HG02763 (cell line): ENCODE measurements at regions not wholly inside any gene's neighbourhood (a gene's known extent, or its start where the extent isn't known, plus 50 kb on each side); places are given as distances from the start of the nearest gene placed in this dataset.
"Not testable (repeated sequence)": the region's sequence is repeated elsewhere in the genome, so short reads cannot be mapped to it uniquely, and the experiment has no call there.

Experiments used
- ATAC-seq: cut with Tn5 transposase; IDR thresholded peaks from one replicate; pipeline ENCODE4 v1.9.1; 2021; ENCODE audit warnings: mild to moderate bottlenecking, moderate library complexity; ENCODE audit not compliant: unreplicated experiment

DNA sequence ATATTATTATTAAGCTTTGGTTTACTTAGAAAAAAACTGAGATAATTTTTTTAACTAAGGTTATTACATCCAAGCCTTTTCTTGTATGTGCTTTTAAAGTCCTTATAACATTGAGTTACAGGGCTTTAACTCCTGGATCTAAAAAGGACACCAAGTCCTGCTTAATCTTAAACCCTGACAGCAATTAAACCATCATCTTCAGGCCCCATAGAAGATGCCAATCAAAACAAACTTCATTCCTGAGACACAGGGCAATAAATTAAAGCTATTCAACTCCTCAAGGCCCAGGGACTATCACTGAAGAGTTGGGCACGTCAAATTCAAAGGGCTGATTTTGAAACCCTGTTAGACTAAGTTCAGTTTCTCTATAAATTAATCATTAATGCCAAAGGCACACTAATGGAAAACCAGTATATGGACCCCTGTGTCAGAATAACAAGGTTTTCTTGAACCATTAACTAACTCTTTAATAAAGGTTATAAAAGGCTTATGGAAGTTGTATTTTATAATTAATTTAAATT is 1152.6 kb downstream of the NSUN3 start:
- no peak for ATAC-seq

DNA sequence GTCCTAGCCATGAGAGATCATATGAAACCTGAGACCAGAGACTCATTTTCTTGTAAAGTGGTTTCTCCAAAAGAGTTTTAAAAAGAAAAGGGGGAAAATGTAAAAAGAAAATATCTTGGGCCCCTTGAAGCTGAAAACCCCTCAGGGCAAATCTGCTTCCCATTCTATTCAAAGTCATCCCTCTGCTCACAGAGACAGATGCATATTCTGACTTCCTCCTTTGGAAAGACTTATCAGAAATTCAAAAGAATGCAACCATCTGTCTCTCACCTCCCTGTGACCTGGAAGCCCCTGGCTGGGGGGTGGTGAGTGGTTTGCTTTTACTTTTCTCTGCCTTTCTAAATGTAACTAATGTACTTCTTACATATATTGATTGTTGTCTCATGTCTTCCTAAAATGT is 1154.8 kb downstream of the NSUN3 start:
- ATAC-seq = no peak

DNA sequence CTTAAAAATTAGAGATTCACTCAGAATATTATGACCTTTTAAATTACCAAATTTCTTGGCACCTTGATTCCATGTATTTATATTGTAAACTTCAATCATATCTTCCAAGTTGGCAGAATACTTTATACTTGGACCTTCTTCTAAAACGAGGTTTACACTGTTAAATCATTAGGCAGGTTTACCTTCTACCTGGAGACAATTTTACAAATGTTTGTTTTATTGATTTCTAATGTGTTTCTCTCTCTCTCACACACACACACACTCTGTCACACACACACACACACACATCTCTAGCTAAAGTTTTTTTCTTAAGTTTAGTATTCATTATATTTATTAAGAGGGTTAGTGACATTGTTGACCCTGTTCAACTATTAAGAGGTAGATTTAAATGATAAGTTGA is 1155.6 kb downstream of the NSUN3 start:
- no peak for ATAC-seq

DNA sequence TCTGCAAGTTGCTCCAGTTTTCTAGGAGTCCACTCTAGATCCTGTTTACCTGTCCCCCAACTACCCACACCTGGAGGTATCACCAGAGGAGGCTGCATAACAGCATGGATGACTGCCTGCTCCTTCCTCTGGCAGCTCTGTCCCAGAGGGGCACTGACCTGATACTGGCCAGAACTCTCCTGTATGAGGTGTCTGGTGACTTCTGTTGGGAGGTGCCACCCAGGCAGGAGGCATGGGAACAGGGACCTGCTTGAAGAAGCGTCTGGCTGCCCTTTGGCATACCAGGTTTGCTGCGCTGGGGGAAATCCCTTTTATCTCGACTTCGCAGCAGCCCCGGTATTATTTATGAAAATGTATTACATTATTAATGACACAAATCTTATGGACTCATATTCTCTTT is 1163.6 kb downstream of the NSUN3 start:
- no peak for ATAC-seq

DNA sequence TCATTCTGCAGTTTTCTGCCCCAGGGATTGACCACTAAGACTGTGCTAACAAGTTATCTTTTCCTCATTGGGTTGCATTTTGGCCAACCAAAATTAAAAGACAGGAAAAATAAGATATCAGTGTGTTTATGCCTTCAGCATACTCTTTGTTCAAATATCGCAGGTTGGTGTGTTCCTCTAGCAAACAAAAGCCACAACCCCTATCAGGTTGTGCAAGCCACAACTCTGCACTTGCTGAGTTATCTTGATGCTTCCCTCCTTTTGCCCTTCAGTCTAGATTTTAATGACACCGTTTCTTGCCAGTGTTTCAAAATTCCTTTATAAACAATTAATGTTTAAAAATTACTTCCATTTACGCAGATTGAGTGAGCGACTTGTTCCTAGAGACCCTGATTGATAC is 1164.2 kb downstream of the NSUN3 start:
- no peak for ATAC-seq

DNA sequence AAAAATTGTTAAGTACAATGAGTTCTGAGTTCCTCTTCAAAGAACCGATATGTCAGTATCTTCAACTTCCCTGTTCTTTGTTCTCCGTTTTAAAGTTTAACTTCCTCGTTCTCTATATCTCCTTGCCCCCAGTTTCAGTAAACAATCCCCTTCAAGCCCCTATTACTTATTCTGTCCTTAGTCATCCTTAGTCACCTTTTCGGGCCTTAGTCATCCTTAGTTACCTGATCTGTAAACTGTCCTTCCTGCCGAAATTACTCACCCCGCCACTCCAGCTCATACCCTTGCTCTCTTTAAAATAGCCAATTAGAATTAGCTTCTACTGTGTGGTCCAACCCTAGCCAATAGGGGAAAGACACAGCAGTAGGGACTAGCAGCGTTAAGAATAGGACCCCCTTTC is 1165.6 kb downstream of the NSUN3 start:
- ATAC-seq = no peak

DNA sequence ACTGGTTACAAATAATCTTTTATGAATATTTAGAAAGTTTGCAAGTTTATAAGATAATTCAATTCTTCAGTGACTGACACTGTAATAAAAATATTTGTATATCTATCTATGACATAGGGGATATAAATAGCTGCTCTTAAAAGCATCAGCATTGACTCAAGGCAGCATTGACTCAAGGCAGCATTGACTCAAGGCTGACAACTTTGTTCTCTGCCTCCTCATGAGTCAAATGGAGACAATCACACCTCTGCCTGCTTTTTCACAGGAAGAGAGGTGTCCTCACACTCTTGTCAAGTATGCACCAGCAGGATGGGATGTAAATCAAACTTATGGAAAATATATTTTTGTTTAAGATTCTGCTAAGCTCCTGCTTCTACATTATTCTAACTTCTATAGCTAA is 1173.1 kb downstream of the NSUN3 start:
- ATAC-seq = no peak

DNA sequence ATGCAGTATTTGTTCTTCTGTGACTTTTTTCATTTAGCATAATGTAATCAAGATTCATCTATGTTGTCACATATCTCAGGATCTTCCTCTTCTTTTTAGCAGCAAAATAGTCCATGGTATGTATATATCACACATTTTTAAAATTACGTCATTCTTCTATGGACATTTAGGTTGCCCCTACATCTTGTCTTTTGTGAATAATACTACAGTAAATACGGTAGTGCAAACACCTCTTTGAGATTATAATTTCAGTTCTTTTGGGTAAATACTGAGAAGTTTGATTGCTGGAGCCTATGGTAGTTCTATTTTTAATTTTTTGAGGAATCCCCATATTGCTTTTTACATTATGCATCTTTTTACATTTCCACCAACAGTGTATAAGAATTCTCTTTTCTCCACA is 1174.9 kb downstream of the NSUN3 start:
- ATAC-seq = no peak

DNA sequence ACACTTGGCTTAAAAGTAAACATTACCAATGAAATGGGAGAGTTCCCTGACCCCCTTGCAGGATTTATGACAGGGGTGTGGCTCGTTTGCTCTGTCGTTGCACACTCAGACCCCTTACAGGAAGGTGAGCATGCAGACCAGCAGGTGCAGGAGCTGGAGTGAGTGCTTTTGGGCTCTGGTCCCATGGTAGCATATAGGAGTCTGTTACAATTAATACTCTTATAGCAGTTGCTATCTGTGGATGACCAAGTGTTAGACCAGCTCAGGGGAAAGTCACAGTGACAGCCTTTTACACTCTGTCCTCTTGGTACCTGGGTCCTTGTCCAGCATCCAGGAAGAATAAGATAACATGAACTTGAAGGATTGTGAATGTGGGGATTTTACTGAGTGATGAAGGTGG is 1177.5 kb downstream of the NSUN3 start:
- ATAC-seq = no peak

DNA sequence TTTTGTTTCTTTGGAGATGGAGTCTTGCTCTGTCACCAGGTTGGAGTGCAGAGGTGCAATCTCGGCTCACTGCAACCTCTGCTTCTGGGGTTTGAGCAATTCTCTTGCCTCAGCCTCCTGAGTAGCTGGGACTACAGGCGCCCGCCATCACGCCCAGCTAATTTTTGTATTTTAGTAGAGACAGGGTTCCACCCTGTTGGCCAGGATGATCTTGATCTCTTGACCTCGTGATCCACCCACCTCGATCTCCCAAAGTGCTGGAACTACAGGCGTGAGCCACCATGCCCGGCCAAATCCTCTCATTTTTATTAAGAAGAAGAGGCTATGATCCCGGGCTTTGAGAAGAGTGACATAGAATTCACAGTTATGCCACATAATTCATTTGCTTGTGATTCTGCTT is 1178.4 kb downstream of the NSUN3 start:
- not testable (repeated sequence) for ATAC-seq

DNA sequence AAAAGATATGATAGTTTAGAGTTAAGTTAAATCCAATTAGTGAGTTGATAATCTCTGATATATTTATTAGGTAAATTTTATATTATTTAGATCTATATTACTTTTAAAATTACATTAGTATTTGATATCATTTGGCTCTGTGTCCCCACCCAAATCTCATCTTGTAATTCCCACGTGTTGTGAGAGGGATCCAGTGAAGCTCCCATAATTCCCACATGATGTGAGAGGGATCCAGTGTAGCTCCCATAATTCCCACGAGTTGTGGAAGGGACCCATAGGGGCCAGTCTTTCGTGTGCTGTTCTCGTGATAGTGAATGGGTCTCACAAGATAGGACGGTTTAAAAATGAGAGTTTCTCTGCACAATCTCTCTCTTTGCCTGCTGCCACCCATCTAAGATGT is 1183.6 kb downstream of the NSUN3 start:
- no peak for ATAC-seq

DNA sequence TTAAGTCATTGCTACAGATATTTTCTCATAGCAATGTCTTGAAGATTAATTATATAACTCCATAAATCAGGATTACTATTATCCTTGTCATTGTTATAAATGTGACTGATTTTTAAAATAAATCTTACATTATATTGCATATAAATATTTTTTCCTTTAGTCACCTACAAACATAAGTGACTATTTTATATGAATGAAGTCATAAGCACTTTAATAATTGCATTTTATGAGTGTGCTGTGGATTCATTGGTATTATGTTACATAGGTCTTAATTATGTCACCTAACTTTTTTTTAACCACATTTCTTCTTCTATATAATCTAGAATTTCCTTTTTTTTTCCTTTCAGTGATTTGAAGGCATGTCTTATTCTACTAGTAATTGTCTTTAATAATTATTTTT is 1191.2 kb downstream of the NSUN3 start:
- ATAC-seq = no peak

DNA sequence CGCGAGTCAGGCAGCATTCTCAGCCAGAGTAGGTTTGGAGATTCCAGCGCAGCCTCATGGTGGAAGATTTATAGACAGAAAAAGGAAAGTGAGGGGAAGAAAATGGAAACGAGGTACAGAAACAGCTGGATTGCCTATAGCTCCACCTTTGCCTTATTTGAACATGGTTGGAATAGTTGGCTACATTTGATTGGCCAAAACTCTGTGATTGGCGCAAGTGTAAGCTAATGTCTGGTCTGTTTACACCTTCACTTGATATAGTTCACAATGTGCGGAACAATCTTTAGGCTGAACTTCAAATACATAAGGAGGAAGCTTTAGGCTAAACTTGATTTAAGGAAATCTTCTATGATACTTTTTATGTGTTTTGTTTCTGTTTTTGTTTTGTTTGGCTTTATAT is 1191.9 kb downstream of the NSUN3 start:
- no peak for ATAC-seq

DNA sequence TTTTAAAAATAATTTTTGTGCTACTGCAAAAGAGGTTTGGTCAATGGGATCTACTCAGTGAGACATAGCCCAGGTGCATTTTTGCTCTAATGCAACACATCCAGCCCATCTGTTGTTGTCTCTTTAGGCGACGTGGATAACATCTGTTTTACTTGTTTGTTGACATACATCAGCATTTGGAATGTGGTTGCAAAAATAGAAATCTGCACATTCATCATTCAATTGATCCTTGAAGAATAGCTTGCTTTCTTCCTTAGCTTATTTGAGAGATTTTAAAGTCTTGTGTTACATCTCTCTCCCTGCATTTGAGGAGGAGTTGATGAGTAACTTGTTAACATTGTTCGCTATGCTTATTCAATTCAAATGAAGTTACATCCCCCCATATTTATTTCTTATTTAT is 1202.3 kb downstream of the NSUN3 start:
- no peak for ATAC-seq

DNA sequence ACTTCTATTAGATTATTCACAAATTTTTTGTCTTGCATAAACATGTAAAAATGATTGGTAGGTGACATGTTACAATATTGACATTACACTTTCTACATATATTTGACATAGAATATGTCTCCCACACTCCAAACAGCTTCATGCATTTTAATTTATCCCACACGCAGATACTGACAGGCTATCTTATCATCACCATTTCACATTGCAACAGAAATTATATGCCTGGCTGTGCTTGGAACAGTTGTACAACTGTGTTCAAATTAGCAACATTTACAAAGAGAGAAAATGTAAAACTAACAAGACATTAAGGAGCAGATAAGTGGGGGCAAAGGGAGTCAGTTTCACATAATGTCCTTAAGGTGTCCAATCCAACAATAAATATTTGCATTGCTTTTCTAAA is 1208.5 kb downstream of the NSUN3 start:
- ATAC-seq = no peak

DNA sequence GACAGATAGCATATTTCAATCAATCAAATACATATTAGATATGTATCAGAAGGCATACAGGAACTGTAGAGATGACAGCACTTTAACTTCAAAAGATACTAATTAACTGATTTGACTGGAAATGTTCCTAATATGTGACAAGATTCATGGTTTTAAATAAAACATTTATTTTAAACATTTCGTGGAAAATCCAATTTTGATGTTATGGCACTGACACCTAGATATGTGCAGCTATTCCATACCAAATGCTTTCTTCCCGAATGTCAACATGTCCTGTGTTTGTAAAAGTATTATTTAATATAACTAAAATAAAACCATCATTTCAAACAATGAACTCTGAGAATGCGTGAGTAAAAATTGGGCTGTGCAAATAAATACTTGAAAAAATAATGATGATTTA is 1209.3 kb downstream of the NSUN3 start:
- ATAC-seq = no peak

DNA sequence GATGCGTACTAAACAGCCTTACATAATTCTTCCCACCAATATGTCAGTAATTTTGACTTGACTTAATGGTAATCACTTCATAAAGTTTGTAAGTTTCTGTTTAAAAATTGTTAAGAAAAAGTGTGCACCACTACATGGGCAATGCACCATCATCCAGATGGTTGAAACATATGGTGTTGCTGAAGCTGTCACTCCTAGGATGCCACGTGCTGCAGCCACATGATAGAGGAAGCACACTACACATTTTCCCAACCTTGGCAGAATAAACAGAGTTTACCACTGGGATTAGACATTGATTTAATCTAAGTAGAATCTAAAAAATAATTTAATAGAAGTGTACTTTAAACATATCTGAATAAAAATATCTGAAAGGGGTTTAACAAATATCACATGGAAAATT is 1209.9 kb downstream of the NSUN3 start:
- no peak for ATAC-seq

DNA sequence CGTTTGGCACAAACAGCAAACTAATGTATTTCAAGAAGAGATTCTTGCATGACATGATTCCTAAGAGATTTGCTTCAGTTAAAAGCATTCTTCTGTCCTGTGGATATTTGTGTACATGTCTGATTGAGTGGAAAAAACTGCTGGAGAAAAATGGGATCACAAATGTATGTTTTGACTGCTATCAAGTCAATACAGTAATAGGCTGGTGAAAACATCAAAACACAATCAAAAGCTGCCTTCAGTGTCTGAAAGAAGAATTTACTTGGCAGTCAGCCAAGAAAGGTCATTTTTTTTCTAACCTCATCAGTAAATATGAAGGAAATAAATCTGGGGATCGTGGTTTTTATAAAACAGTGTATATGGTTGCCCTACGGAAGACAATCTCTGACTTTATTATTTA is 1214.8 kb downstream of the NSUN3 start:
- no peak for ATAC-seq

DNA sequence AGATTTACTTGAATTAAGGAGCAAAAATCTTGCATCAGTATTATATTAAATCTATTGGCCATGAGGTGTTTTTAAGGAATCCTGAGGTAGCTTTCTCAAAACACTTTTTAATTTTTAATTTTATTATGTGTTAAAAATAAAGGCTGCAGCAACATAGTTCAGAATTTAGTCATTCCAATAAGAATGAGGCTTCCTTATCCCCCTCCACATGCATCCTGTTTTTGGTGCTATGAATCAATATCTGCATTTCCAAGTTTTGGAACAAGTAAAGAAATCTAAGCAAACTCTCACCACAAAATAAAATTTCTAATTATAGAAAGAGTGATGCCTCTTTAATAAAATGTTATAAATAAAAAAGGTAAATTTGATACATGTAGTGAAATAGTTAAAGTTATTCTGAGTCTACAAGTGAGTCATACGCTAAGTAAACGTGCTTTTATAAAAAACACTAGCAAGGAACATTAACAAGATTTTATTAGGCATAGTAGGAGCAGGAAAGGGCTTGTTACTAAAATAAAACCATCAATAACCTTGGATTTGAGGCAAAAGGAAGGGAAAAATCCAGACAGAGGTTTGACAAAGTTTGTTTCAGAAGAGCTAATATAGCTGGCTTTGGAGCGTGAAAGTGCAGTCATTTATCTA is 1218.0 kb downstream of the NSUN3 start:
- ATAC-seq = no peak

DNA sequence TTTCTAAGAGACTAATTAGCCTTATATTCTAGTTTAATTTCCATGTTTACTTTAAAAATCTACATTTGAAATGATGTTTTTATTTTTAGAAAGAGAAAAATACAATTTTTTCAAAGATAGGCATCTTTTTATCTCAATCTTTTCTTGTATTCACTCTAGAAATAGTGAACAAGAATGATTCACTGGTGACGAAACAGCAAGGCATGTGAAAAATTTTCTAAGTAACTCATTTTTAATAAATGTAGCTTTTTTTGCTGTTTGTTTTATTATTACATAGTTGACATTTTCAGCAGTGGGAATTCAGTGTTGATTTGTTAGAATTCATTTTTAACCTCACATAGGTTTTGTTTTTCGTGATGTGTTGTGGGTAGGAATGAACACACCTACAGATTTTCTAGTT is 1226.4 kb downstream of the NSUN3 start:
- ATAC-seq = no peak

DNA sequence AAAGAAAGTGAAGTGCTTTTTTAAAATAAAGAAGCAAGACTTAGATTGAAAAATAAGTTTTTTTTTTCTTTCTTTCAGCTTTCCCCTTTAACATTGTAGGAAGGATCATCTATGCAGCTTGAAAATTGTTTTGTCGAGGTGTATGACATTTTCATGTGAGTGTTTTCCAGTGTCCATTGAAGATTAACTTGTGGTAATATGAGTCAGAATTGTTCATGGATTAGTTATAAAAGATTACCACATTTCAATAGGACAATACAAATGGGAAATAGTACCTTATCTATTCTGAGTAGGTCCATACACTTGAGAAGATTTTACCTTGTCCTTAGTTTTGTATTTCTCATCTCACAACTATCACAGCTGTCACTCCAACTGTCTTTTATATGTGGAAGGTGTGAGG is 1234.7 kb downstream of the NSUN3 start:
- no peak for ATAC-seq

DNA sequence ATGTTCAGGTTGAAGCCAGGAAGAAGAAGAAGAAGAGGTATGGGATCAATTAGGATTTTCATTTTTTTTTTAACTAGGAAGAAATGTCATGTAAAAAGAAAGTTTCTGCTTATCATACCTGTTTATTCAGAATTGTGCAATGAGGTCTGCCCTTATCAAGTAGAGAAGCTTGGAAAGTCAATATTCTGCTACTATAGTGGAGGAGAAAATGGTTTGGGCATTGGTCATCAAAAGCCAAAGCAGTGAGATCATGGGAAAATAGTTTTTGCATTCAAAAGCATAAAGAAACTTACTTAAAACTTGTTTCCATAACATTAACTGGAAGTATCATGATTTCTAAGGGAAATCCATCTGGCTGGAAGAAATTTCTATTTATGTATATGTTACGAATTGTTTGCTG is 1239.2 kb downstream of the NSUN3 start:
- no peak for ATAC-seq

DNA sequence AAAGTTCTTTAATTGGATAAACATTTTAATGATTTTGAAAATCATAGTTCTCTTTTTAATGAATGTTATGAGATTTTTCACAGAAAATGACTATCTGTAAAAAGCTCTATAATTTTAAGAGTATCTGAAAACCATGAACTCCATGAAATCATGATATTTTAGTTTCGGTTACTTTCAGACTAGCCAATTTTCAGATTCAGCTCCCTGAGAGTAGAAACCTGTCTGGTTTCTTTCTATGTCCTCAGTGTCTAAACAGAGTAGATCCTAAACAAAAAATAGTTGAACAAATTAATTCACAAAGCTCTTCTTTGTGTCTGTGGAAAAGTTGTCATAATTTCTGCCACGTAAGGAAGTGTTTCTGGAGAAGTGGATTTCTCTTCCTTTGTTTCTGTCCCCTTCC is 1247.7 kb downstream of the NSUN3 start:
- no peak for ATAC-seq
